HG03378 (cell line): ENCODE measurements at regions not wholly inside any gene's neighbourhood (a gene's known extent, or its start where the extent isn't known, plus 50 kb on each side); places are given as distances from the start of the nearest gene placed in this dataset.

ENCODE experiments used
- ATAC-seq: cut with Tn5 transposase; IDR thresholded peaks from one replicate; pipeline ENCODE4 v1.9.1; 2021; ENCODE audit warnings: mild to moderate bottlenecking, moderate library complexity; ENCODE audit not compliant: unreplicated experiment

DNA sequence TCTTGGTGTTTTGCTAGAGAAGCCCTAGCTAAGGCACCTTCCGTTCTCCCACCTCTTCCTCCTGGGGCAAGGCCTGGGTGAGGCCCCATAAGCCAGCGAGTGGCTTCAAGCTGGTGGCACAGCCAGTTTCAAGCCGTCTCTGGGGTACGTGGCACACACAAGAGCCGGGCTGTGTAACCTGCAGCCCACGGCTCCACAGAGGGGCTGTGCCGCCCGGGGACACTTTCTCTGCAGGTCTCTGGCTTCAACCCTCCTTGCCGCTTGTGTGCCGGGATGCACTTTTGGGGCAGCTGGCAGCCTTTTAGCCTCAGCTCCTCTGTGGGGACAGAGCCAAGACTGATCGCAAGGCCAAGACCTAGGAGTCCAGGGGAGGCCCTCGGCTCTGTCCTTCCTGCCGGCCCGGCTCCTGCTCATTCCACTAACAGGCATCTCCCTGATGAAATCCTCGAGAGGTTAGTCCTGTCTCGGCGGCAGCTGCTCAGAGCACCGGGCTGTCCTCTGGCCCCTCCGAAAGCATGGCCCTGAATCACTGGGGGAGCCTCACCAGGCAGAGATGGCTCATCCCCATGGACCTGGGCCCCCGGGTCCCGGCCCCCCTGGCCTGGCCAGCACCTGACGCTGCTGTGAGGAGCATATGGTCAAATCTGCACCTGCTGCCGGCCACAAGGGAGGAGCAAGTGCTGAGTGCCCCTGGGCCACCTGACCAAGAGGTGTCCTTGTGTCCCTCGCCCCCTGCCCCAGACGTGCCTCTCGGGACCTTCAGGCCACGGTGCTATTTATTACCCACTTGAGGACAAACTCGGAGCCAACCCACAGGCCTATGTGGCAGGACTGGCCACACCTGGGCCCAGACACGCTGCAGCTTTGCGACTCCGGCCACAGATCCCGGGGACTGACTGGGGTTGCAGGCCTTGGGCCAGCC, 98.5 kb downstream of the METRNL start:
- ATAC-seq = no peak

DNA sequence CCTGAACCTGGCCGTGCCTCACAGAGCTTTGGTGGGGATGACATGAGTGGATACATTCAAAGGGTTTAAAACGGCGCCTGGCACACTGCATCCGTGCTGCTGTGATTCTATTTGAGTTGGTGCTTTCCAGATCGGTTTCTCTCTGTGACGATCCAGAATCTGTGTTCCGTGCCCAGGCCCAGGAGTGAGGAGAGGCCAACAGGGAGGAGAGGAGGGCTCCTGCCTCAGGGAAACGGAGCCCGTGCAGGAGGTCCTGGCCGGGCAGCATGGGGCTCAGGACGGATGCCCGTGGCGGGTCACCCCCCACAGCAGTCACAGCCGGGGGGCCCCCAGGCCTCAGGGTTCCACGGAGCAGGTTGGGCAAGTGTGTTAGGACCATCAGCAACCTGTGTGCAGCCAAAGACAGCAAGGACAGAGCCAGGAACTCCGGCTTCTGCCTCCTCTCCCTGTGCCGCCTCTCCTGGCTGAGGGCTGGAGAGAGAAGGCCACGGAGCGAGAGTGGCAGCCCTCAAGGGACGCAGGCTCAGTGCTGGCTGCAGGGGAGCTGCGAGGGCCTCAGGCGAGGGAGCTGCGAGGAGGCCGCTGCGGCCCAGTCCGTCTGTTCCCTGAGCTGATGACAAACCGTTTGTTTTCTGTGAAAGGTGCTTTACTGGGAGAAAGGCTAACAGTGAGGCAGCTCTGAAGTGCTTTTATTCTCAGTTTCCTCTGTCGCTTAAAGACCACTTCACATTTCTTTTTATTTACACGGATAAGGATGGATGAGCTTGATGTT, 99.3 kb downstream of the METRNL start:
- ATAC-seq = no peak

DNA sequence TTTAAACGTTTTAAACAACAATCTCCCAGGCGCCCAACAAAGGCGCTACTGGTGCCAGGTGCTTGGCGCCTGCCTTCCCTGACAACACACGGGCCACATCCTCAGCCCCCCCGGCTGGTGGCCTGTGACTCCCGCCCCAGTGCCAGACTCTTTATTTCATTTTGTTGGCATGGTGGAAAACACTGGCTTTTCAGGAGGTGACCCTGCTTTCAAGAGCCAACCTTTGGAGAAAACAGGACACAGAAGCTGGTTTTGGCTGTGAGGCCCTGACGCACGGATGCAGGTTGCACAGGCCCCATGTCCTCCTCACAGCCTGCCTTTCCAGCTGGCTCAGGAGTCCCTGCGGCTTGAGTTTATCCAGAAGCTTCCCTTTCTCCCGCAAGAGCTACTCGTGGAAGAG, 100.0 kb downstream of the METRNL start:
- ATAC-seq = no peak

DNA sequence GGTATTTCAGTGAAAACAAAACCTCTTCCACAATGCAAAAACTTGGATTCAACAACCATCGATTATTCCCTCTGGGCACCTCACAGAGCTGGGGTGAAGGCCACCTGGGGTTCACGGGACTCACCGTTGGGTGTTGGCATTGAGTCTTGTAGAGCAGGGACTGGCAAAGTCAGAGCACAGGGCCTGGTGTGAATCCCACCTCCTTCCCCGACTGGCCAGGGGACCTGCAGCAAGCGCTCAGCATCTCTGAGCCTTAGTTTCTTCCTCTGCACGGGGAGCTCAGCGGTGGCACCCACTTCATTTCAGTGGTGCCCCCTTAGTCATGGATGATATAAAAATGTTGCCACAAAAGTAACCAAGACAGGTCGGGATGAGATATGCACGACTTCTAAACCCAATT, 100.4 kb downstream of the METRNL start:
- no peak for ATAC-seq

DNA sequence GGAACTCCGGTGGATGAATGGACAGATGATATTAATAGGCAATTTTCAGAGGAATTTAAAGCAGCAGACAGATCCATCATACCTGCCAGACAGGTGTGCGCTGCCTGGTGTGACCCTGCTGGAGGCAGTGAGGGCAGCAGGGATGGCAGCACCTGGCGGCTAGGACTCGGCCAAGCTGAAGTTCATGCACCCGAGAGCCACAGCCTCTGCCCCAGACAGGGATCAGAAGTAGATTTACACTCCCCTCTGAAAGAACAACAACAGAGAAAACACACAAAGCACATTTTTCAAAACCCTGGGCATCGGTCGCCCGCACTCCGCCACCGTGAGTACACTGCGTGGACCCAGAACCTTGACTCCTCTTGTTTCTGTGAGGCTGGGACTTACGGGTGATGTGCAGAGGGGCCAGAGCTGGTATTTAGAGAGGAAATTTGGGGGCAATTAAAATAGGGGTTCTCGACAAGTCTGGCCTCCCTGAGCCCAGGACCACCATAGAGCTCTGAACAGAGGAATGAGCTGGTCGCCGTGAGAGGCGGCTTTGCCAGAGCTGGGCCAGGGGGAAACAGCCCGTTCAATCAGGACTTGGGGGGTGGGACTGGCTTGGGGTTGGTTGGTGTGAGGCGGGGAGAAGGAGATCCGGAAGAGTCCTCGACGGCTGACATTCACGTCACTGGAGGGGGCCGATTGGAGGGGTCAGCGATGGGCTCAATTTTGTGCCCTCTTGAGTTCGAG, 101.0 kb downstream of the METRNL start:
- ATAC-seq = no peak

DNA sequence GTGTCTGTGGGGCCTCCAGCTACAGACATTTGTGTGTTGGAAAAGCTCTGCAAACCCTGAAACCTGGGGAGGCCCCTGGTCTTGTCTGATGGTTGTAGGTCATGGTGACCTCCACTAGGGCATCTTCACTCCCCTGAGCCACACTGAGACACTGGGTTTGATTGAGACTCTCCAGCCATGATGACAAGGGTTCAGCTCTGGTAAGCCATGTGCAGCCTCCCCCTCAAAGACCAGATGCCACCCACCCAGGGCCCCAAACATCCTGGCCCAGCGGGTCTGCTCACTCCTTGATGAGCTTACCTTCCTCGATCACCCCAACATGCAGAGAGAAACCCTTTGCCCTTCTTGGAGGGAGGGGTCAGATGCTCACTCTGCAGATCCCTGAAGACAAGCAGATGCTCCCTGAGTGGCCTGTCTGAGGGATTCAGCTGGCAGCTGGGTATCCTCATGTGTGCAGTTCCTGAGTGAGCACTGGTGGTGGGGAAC, 101.6 kb downstream of the METRNL start:
- ATAC-seq = no peak

DNA sequence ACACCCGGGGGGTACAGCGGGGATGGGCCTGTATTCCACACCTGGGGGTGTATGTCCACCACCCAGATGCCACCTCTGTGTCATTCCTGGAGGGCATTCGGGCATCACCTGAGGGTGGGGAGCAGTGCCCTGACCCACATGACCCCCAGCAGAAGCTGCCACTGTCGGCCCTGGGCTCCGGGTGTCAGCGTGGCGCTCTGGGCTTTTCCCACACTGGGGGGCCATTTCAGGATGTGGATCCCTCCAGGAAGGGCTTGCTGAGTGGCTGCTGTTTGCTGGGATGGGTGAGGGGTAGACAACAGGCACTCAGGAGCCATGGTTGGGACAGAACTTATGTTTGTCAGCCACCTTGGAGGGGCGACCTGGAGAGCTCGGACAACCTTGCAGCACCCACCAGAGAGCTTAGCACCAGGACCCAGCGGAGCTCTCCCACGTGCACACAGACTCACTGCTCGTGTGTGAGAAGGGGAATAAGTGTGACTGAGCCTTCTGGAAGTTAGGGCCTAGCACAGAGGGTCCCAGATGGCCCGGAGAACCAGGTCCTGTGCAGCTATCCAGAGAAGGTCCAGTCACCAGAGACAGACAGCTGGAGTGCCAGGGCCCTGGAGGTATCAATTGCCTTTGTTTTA, 102.7 kb downstream of the METRNL start:
- ATAC-seq = no peak

DNA sequence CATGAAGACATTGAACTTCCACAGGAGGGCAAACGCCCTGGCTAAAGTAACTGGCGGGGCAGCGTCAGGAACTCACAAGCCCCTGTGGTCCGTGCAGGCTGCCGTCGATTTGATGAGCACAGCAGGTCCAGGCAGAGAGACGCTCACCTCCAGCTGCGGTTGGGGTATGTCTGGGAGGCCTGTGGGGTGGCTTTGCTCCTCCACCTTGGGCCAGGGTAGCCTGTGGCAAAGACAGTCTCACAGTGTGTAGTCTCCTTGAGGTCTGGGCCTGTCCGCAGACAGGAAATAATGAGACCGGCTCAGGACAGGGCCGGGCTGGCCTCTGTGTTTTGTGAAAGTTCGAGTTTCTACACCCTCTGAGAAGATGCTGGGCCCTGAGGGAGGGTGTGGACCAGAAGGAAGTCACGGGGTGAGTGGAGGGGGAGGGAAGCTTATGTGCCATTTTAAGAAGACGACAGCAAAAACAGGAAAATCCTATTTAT, 103.3 kb downstream of the METRNL start:
- no peak for ATAC-seq

DNA sequence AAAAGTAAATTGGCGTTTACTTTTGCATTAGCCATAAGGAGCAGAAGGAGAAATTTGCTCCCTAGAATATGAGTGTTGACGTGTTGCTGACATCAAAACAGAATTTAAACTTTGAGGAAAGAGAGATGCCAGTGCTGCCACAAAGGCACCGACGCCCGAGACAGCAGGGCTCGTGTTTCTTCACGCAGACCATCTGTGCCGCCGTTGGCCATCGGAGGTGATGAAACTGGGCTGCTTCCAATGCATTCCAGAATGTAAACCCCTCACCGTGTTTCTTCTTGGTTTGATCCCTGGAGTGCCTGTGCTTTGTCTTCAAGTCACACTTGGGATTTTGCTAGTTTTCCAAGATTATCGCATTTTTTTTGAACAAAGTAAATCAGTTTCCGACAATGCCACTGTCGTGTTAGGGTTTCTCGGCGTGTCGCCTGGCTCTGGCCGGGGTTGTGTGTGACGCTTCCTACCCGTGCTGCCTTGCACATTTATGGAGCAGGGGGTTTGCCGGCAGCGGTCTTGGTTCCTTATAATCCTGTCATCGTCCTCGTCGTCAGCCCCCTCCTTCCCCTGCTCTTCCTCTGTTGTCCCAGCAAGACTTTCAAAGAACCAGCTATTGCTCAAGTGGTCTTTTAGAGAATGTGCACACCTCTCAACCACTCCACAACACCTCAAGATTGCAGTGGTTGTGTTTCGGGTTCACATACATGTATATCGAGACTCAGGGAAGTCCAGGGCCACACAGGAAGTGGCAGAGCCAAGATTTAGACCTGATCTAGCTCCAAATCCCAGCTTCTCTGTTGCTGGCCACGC, 103.9 kb downstream of the METRNL start:
- ATAC-seq = no peak

DNA sequence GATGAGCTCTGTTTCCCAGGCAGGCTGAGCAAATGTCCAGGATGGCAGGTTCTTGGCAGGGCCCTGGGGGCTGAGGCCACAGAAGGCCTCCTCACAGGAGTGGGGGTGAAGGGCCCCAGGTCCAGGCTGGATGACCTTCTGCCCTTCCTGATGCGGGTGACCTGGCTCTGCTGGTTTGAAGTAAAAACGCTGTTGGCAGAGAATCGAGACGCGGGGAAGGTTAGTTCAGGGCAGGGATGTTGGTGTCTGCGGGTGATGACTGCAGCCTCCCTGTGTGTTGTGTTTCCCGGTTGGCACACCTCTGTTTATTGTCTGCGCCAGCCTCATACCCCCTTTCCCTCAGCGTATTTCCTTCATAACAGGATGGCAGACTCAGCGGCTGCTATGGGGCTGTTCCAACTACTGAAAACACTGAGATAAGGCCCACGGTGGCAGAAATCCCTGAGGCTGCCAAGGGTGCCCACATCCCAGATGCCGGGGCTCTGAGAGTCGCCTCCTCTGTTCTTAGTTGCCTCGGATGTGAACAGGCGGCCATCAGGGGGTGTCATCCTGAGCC, 104.6 kb downstream of the METRNL start:
- ATAC-seq = no peak

DNA sequence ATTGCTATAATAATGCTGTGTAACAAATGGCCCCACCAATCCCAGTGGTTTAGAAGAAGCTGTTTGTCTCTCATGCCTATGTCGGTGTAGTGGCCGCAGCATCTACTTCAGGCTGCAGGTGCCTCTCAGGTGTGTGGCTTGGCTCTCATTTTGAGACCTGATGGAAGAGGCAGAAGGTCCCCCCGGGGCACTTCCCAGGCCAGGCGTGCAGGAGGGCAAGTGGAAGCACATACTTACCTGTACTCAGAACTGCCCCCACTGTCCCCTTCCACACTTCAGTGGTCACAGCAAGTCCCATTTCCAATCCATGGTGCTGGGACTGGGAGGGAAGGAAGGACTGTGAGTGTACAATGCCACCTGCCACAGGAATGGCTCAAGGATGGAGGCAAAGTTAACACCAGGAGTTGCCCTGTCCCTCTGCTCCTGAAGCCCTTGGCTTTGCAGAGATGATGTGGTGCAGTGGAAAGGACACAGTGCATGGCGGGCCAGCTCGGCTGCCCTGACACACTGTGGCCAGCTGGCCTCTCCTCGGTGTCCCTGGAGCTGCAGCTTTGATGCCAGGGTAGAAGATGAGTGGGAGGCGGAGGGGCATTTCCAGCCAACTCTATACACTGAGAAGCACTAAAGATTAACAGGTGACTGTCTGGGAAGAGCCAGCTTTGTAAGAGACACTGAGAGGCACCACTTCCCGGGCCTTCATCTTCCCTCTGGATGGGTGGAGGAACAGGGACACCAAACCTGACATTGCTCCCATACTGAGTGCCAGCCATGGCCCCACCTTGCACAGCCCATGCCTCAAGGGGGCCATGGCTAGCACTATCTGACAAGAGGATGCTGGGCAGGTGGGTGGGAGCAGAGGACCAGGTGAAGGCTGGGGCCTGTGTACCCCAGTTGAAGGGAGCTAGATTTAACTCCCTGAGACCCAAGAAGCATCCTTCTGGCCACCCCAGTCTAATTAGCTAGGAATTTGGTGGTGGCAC, 105.9 kb downstream of the METRNL start:
- ATAC-seq = no peak

DNA sequence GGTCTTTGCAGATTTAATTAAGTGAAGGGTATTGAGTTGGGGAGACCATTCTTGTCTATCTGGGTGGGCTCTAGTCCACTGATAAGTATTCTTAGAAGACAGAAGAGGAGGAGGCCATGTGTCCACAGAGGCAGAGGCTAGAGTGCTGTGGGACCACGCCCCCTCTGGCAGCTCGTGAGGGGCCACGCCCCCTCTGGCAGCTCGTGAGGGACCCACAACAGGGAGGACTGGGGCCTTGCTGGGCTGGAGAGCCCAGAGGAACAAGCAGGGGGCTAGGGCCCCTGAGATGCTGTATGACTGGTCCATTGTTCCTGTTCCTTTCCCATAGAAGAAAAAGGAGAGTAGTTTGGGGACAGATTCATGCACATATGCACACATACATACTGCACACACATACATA, 106.8 kb downstream of the METRNL start:
- ATAC-seq = no peak

DNA sequence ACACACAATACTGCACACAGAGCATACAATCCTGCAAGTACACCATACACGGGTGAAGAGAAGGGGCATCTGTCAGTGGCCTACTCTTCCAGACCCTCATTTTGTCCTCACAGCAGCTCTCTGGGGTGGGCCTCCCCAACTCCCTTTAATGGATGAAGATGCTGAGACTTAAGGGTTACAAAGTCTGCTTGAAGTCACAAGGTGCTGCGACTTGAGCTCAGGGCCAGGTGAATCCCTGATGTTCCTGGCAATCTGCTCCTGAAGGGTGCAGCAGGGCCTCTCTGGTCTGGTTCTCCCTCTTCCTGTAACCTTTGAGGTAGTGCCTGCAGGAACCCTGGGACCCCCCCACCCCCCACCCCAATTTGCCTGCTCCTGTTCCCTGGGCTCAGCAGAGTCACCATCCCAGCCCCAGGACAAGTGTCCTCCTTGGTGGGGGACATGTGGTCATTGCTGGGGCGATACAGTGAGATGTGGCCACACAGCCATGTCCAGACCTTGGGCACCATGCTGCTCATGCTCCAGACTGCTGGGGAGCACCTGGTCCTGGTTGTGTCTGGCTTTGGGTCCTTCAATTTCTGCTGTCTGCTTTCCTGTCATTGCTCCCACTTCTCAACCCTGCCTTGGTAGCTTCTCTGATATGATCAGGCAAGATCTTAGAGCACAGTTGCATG, 107.5 kb downstream of the METRNL start:
- no peak for ATAC-seq

DNA sequence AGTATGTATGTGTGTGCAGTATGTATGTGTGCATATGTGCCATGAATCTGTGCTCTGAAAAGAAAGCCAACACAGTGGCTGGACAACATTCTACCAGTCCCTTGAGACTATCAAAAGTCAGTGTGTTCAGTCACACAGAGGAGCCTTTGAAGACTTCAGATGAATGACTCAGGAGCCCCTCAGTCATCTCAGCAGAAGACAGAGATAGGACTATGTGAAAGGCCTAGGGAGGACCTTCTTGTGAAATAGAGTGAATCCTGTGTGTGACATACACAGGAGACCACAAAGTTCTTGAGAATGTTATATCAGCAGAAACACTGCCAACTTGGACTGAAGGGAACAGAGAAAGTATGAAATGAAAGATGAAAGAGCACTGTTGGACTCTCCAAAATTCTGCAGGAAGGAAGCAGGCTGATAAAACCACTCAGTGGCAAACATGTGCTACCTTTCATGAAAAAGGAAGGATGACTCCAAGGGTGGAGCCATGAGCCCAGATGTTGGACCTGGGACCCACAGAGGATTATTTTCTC, 108.4 kb downstream of the METRNL start:
- ATAC-seq = no peak

DNA sequence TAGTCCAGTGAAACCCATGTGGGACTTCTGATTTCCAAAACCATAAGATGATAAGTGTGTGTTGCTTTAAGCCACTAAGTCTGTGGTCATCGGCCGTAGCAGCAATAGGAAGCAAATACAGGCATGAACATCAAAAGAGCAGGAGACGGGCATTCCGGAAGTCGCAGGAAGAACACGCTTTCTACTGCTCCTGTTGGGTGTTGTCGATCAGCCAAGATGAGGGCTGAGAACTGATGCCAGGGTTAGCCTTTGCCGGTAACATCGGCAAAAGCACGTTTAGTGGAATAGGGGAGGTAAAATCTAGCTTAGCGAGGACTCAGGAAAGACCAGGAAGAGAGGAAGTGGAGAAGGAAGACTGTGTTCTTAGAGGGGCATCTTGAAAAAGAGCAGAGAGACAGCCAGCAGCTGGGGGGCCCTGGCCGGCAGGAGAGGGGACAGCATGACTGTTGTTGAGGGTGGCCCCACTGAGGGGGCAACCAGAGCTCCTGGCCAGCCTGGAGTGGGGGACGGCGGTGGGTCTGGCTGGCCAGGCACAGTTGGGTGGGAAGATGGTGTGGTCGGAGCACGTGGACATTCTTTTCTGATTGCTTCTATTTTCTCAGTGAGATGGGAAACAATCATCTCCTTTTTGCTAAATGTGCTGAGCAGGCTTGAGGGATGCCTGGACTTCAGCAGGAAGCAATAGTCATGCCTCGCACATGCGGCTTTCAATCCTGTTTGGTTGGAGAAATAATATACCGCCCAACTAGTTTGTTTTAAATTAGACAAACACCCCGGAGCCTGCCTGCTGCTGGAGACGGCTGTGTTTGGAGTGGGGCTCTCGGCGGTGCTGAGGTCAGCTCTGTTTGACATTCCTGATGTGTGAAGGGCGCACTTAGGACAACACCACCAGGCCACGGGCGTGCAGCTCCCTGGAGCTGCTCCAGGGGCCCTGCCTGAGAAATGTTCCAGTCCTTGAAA, 109.9 kb downstream of the METRNL start:
- ATAC-seq = no peak

DNA sequence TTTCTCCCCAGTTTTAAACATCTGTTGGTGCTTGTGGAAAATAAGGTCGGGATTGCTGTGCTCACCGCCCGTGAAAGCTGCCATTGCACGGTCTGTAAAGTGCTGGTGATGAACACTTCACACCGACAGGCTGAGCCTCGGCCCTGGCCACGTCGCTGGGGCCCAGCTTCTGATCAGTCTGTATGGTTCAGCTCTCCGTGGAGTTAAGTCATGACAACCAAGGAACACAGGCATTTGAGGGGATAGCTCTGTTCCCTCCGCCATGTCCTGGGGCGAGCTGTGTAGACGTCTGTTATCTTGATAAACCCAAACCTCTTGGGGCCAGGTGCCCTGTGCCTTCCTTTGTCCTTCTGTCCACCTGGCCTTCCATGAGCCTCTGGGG, 110.6 kb downstream of the METRNL start:
- no peak for ATAC-seq
